HepG2 (cell line): ENCODE measurements at regions not wholly inside any gene's neighbourhood (a gene's known extent, or its start where the extent isn't known, plus 50 kb on each side); places are given as distances from the start of the nearest gene placed in this dataset.

Experiments
- ATAC-seq: fragments of 200-7000 bp; cut with Tn5 transposase; 3 replicates; pipeline ENCODE4 v1.9.1; 2020; ENCODE audit warnings: mild to moderate bottlenecking, moderate library complexity
- BruUV-seq: library from RNA; stranded (reverse); fragments of 400-500 nt; replicated peaks from 2 replicates; lab custom pipeline; 2021; lab: Mats Ljungman, UMichigan
- CTCF ChIA-PET: fragments of 300-600 bp; formaldehyde crosslinking; extraction: SDS; loops from one replicate; lab custom pipeline; 2021; ENCODE audit warnings: low total read pairs, inconsistent platforms, low intra/inter-chr PET ratio; lab: Yijun Ruan, JAX
- POLR2A ChIA-PET: fragments of 350-600 bp; sonication (Branson Sonifier 250); formaldehyde crosslinking; loops from one replicate; lab custom pipeline; 2020; ENCODE audit warnings: antibody characterized with exemption, inconsistent platforms; lab: Yijun Ruan, JAX
- DNase-seq: peaks from one replicate; pipeline ENCODE4 v3.0.0-alpha.2; 2015; ENCODE audit warnings: low spot score
- FAIRE-seq: peaks from 3 replicates; lab custom pipeline; 2011; peaks lifted over from hg19 to GRCh38; lab: Jason Lieb, UNC
- H2AFZ ChIP-seq: one replicate; pipeline ENCODE4 v1.6.1; 2011; ENCODE audit warnings: low read length, inconsistent platforms
- H3K27ac ChIP-seq: fragments of 300-600 bp; 3 replicates; pipeline ENCODE4 v1.8.0; 2011; ENCODE audit warnings: mixed run types, mild to moderate bottlenecking, mixed read lengths, low read length, inconsistent platforms; ENCODE audit not compliant: insufficient read depth; ENCODE audit errors: extremely low read length
- H3K27me3 ChIP-seq, 2 experiments: fragments of 200-600 bp in 1 of 2; 2 replicates in 1 of 2; 3 replicates in 1 of 2; pipeline versions ENCODE4 v1.6.0 to v1.8.0; 2011; ENCODE audit warnings: low read length in 2 of 2, mild to moderate bottlenecking in 2 of 2, moderate library complexity in 2 of 2, inconsistent platforms in 1 of 2; ENCODE audit not compliant: insufficient read depth in 2 of 2, control insufficient read depth in 1 of 2
- H3K36me3 ChIP-seq, 2 experiments: fragments of 200-600 bp in 1 of 2; replicated peaks in 1 of 2; 2 replicates in 1 of 2; 3 replicates in 1 of 2; pipeline versions ENCODE4 v1.5.1 to v1.8.0; 2011; ENCODE audit warnings: low read length in 2 of 2, inconsistent platforms in 1 of 2; ENCODE audit not compliant: insufficient read depth in 2 of 2, control insufficient read depth in 1 of 2
- H3K4me1 ChIP-seq: 2 replicates; pipeline ENCODE4 v1.5.1; 2012; ENCODE audit warnings: low read length, inconsistent platforms; ENCODE audit not compliant: insufficient read depth
- H3K4me2 ChIP-seq: 2 replicates; pipeline ENCODE4 v1.6.0; 2011; ENCODE audit warnings: low read depth, low read length, inconsistent platforms
- H3K4me3 ChIP-seq, 3 experiments: fragments of 200-600 bp in 1 of 3; sonication (generic), shearing (Covaris generic) in 1 of 3; replicated peaks in 1 of 3; 2 replicates each; pipeline ENCODE4 v1.5.1; 2011 to 2016; ENCODE audit warnings: low read length in 3 of 3, inconsistent platforms in 2 of 3, low read depth in 2 of 3, mild to moderate bottlenecking in 2 of 3, control low read depth in 1 of 3, mixed read lengths in 1 of 3; ENCODE audit not compliant: insufficient read depth in 1 of 3
- H3K79me2 ChIP-seq: one replicate; pipeline ENCODE4 v1.6.1; 2011; ENCODE audit warnings: low read length, inconsistent platforms; ENCODE audit not compliant: insufficient read depth
- H3K9ac ChIP-seq: 2 replicates; pipeline ENCODE4 v1.6.0; 2011; ENCODE audit warnings: mild to moderate bottlenecking, low read depth, low read length, inconsistent platforms; ENCODE audit not compliant: insufficient read depth
- H3K9me3 ChIP-seq: 2 replicates; pipeline ENCODE4 v1.5.1; 2012; ENCODE audit warnings: mild to moderate bottlenecking, low read length
- H4K20me1 ChIP-seq: 2 replicates; pipeline ENCODE4 v1.6.0; 2011; ENCODE audit warnings: inconsistent platforms, mild to moderate bottlenecking, low read length, moderate library complexity; ENCODE audit not compliant: insufficient read depth
- ATM ChIP-seq: fragments of 450-650 bp; IDR thresholded peaks from 2 replicates; pipeline ENCODE4 v1.7.1; 2017; ENCODE audit warnings: mild to moderate bottlenecking, borderline replicate concordance
- GPN1 ChIP-seq: sonication (generic); formaldehyde crosslinking; IDR thresholded peaks from 2 replicates; pipeline ENCODE4 v1.5.1; 2020; ENCODE audit warnings: missing genetic modification reagents, borderline replicate concordance
- ISX ChIP-seq: sonication (generic); formaldehyde crosslinking; conservative IDR thresholded peaks from 2 replicates; pipeline ENCODE4 v1.5.0; 2020; ENCODE audit warnings: missing genetic modification reagents
- POLR2AphosphoS2 ChIP-seq: IDR thresholded peaks from 2 replicates; pipeline ENCODE4 v1.6.1; 2011; ENCODE audit warnings: low read depth, low read length, improper control_type of control experiment
- TBP ChIP-seq: sonication (generic); formaldehyde crosslinking; IDR thresholded peaks from 2 replicates; pipeline ENCODE4 v1.5.0; 2020; ENCODE audit warnings: missing genetic modification reagents
- ZBTB7B ChIP-seq: sonication (generic); formaldehyde crosslinking; IDR thresholded peaks from 2 replicates; pipeline ENCODE4 v1.4.0; 2020; ENCODE audit warnings: missing genetic modification reagents
- ZNF17 ChIP-seq: sonication (generic); formaldehyde crosslinking; IDR thresholded peaks from 2 replicates; pipeline ENCODE4 v1.5.0; 2020; ENCODE audit warnings: mild to moderate bottlenecking, missing genetic modification reagents
- ZNF329 ChIP-seq: sonication (generic); formaldehyde crosslinking; IDR thresholded peaks from 2 replicates; pipeline ENCODE4 v1.9.0; 2021; ENCODE audit warnings: low read depth, mild to moderate bottlenecking, missing genetic modification reagents
- ZNF672 ChIP-seq: sonication (generic); formaldehyde crosslinking; IDR thresholded peaks from 2 replicates; pipeline ENCODE4 v1.8.1; 2022; ENCODE audit warnings: missing genetic modification reagents
- ZNF749 ChIP-seq: sonication (generic); formaldehyde crosslinking; IDR thresholded peaks from 2 replicates; pipeline ENCODE4 v1.8.0; 2022; ENCODE audit warnings: mild to moderate bottlenecking, missing genetic modification reagents, moderate library complexity, borderline replicate concordance
- ZNF792 ChIP-seq: IDR thresholded peaks from 2 replicates; pipeline ENCODE4 v1.6.1; 2016
- ZSCAN12 ChIP-seq: sonication (generic); formaldehyde crosslinking; IDR thresholded peaks from 2 replicates; pipeline ENCODE4 v1.9.0; 2021; ENCODE audit warnings: mild to moderate bottlenecking, missing genetic modification reagents
- WGBS: methylation state at CpG from one replicate; pipeline ENCODE4 v1.1.6; 2017; ENCODE audit warnings: low lambda C conversion rate; 5-methylcytosine and 5-hydroxymethylcytosine counted together
- in situ Hi-C: cut with HindIII; loops from 2 replicates; pipeline ENCODE4 v1.10.0; 2017; ENCODE audit warnings: low pct_unique_long_range_greater_than_20kb; ENCODE audit not compliant: extremely low pct_ligation_motif_present
- intact Hi-C: fragments of 100-400 bp; cut with micrococcal nuclease; formaldehyde crosslinking; loops from one replicate; pipeline ENCODE4 v1.10.0; 2022; ENCODE audit not compliant: unreplicated experiment
- TF ChIP-seq, protein P1 (sequence below): sonication (generic); formaldehyde crosslinking; IDR thresholded peaks from 2 replicates; pipeline ENCODE4 v1.4.0; 2020; ENCODE audit warnings: missing genetic modification reagents, low read depth, mild to moderate bottlenecking, borderline replicate concordance
- TF ChIP-seq, protein P2 (sequence below): sonication (generic); formaldehyde crosslinking; IDR thresholded peaks from 2 replicates; pipeline ENCODE4 v1.5.0; 2020; ENCODE audit warnings: mild to moderate bottlenecking, missing genetic modification reagents
- TF ChIP-seq, protein P3 (sequence below): sonication (generic); formaldehyde crosslinking; IDR thresholded peaks from 2 replicates; pipeline ENCODE4 v1.4.0; 2020; ENCODE audit warnings: mild to moderate bottlenecking, missing genetic modification reagents
- TF ChIP-seq, protein P4 (sequence below): sonication (generic); formaldehyde crosslinking; IDR thresholded peaks from 2 replicates; pipeline ENCODE4 v1.4.0; 2020; ENCODE audit warnings: mild to moderate bottlenecking, missing genetic modification reagents

DNA sequence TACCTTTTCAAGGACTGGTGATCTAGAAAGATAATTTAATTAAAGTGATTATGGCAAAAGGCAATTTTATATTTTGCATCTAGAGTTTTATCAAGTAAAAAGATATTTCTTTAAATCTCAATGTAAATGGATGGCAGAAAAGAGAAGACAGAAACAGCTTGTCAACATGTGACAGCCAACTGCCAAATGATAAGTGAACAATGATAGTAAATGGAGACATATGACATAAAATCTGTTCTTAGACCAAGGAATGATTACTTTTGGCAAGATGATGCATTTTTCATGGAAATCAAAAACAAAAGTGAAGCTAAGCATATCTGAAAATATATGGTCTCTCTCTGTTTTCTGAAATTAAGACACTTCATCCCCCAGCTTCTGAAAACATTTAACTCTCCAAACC is 1730.7 kb upstream of the FLRT2 start (continued):
- TF ChIP-seq, protein P1, sequence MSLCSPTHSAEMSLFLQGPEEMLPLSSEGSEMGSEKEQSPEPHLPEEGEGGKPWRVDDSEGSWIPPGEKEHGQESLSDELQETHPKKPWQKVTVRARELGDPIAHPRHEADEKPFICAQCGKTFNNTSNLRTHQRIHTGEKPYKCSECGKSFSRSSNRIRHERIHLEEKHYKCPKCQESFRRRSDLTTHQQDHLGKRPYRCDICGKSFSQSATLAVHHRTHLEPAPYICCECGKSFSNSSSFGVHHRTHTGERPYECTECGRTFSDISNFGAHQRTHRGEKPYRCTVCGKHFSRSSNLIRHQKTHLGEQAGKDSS (CRISPR knock-in tag), result no peak
- no peak for TF ChIP-seq ZNF749 (CRISPR knock-in tag)
- TF ChIP-seq ISX, result no peak
- no peak for TF ChIP-seq ZSCAN12 (CRISPR knock-in tag)
- TF ChIP-seq ZNF17 (CRISPR knock-in tag), result no peak
- TF ChIP-seq ZNF329 (CRISPR knock-in tag), result no peak
- TF ChIP-seq, protein P2, sequence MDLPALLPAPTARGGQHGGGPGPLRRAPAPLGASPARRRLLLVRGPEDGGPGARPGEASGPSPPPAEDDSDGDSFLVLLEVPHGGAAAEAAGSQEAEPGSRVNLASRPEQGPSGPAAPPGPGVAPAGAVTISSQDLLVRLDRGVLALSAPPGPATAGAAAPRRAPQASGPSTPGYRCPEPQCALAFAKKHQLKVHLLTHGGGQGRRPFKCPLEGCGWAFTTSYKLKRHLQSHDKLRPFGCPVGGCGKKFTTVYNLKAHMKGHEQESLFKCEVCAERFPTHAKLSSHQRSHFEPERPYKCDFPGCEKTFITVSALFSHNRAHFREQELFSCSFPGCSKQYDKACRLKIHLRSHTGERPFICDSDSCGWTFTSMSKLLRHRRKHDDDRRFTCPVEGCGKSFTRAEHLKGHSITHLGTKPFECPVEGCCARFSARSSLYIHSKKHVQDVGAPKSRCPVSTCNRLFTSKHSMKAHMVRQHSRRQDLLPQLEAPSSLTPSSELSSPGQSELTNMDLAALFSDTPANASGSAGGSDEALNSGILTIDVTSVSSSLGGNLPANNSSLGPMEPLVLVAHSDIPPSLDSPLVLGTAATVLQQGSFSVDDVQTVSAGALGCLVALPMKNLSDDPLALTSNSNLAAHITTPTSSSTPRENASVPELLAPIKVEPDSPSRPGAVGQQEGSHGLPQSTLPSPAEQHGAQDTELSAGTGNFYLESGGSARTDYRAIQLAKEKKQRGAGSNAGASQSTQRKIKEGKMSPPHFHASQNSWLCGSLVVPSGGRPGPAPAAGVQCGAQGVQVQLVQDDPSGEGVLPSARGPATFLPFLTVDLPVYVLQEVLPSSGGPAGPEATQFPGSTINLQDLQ, result no peak
- no peak for TF ChIP-seq TBP (CRISPR knock-in tag)
- TF ChIP-seq, all 625 proteins: peak for 0

DNA sequence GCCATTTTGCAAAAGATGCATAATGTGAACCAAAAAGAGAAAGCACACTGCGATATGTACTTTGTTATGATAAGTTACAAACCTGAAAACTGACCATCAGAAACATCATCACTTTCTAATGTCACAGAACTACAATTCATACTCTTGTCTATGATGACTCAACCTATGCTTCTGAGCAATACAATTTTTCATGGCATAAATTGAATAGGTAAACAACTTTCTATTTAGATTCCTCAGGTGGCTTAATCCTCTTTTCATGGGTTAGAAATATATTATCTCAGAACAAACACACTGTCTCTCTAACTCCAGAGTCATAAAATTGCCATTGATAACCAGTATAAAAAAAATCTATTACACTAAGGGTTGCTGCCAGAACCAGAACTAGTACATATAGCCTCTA is 1715.0 kb upstream of the FLRT2 start:
- Histone ChIP-seq H4K20me1 (no peaks in the 10 kb centered on the region), H3K4me3 (no peak overlapping the region), H3K9ac (no peak overlapping the region), H3K4me2 (no peak overlapping the region), H3K27me3 (no peaks in the 10 kb centered on the region), H3K27ac (no peak overlapping the region), H3K9me3 (peaks cover 49% of the 10 kb centered on the region), H3K79me2 (no peaks in the 10 kb centered on the region), H3K4me1 (no peaks in the 10 kb centered on the region), H3K36me3 (no peaks in the 10 kb centered on the region), H2AFZ (no peak overlapping the region)
- POLR2A ChIA-PET, result no interaction called here
- no peak for FAIRE-seq
- intact Hi-C loops (no loop called here), in situ Hi-C loops (no loop called here)
- no peak for DNase-seq
- CTCF ChIA-PET, result no interaction called here
- BruUV-seq, result no TSS peak
- no peak for ATAC-seq
- WGBS, result 5% methylated on average over 1 of the region's 1 CpG
- TF ChIP-seq GPN1 (CRISPR knock-in tag), result no peak
- TF ChIP-seq ATM, result no peak
- TF ChIP-seq, protein P3, sequence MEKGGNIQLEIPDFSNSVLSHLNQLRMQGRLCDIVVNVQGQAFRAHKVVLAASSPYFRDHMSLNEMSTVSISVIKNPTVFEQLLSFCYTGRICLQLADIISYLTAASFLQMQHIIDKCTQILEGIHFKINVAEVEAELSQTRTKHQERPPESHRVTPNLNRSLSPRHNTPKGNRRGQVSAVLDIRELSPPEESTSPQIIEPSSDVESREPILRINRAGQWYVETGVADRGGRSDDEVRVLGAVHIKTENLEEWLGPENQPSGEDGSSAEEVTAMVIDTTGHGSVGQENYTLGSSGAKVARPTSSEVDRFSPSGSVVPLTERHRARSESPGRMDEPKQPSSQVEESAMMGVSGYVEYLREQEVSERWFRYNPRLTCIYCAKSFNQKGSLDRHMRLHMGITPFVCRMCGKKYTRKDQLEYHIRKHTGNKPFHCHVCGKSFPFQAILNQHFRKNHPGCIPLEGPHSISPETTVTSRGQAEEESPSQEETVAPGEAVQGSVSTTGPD (CRISPR knock-in tag), result no peak
- TF ChIP-seq, protein P4, sequence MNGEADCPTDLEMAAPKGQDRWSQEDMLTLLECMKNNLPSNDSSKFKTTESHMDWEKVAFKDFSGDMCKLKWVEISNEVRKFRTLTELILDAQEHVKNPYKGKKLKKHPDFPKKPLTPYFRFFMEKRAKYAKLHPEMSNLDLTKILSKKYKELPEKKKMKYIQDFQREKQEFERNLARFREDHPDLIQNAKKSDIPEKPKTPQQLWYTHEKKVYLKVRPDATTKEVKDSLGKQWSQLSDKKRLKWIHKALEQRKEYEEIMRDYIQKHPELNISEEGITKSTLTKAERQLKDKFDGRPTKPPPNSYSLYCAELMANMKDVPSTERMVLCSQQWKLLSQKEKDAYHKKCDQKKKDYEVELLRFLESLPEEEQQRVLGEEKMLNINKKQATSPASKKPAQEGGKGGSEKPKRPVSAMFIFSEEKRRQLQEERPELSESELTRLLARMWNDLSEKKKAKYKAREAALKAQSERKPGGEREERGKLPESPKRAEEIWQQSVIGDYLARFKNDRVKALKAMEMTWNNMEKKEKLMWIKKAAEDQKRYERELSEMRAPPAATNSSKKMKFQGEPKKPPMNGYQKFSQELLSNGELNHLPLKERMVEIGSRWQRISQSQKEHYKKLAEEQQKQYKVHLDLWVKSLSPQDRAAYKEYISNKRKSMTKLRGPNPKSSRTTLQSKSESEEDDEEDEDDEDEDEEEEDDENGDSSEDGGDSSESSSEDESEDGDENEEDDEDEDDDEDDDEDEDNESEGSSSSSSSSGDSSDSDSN (CRISPR knock-in tag), result no peak
- TF ChIP-seq ZNF792, result no peak
- TF ChIP-seq ZBTB7B (CRISPR knock-in tag), result no peak
- no peak for TF ChIP-seq ZNF672
- TF ChIP-seq POLR2AphosphoS2, result no peak
